Endothelial cell (in vitro differentiated cells): ENCODE measurements at regions not wholly inside any gene's neighbourhood (a gene's known extent, or its start where the extent isn't known, plus 50 kb on each side); places are given as distances from the start of the nearest gene placed in this dataset.

ENCODE experiments used
- DNase-seq: peaks from one replicate; pipeline ENCODE4 v3.0.0; 2021; ENCODE audit warnings: low spot score
- H3K27ac Mint-ChIP-seq: one replicate; pipeline ENCODE4 v1.8.0; 2021; ENCODE audit warnings: mixed read lengths, inconsistent platforms; ENCODE audit not compliant: unreplicated experiment
- H3K27me3 Mint-ChIP-seq: one replicate; pipeline ENCODE4 v1.8.0; 2021; ENCODE audit warnings: mild to moderate bottlenecking, moderate library complexity, mixed read lengths, inconsistent platforms; ENCODE audit not compliant: unreplicated experiment
- H3K36me3 Mint-ChIP-seq: one replicate; pipeline ENCODE4 v1.8.0; 2021; ENCODE audit warnings: mild to moderate bottlenecking, low read depth, mixed read lengths, inconsistent platforms; ENCODE audit not compliant: unreplicated experiment
- H3K4me1 Mint-ChIP-seq: one replicate; pipeline ENCODE4 v1.8.0; 2021; ENCODE audit warnings: mild to moderate bottlenecking, mixed read lengths, inconsistent platforms; ENCODE audit not compliant: unreplicated experiment
- H3K4me3 Mint-ChIP-seq: one replicate; pipeline ENCODE4 v1.8.0; 2021; ENCODE audit warnings: mild to moderate bottlenecking, mixed read lengths, inconsistent platforms; ENCODE audit not compliant: unreplicated experiment
- H3K9me3 Mint-ChIP-seq: one replicate; pipeline ENCODE4 v1.8.0; 2021; ENCODE audit warnings: mixed read lengths, inconsistent platforms; ENCODE audit not compliant: unreplicated experiment
- TF ChIP-seq, protein P1 (sequence below): fragments of 200-600 bp; sonication (generic); IDR thresholded peaks from one replicate; pipeline ENCODE4 v1.5.0; 2021; ENCODE audit warnings: antibody characterized with exemption; ENCODE audit not compliant: unreplicated experiment

DNA sequence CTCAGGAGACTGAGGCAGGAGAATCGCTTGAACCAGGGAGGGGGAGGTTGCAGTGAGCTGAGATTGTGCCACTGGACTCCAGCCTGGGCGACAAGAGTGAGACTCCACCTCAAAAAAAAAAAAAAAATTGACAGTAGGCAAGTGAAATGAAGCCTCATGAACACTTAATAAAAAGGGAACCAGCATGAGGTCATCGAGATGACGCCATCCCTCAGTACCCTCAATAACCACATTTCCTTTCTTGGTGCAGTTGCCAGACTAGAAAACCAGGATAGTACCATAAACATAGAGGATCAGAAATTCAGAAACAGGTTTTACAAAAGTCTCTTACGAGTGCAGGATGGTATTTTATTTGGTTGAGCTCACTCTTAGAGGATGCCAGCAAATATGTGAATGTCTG is 584.1 kb downstream of the MAFB start:
- H3K4me3 Mint-ChIP-seq = no peak overlapping the region
- no peak overlapping the region for H3K27ac Mint-ChIP-seq
- no peaks in the 10 kb centered on the region for H3K36me3 Mint-ChIP-seq
- DNase-seq = no peak
- H3K4me1 Mint-ChIP-seq = no peaks in the 10 kb centered on the region
- TF ChIP-seq, protein P1, sequence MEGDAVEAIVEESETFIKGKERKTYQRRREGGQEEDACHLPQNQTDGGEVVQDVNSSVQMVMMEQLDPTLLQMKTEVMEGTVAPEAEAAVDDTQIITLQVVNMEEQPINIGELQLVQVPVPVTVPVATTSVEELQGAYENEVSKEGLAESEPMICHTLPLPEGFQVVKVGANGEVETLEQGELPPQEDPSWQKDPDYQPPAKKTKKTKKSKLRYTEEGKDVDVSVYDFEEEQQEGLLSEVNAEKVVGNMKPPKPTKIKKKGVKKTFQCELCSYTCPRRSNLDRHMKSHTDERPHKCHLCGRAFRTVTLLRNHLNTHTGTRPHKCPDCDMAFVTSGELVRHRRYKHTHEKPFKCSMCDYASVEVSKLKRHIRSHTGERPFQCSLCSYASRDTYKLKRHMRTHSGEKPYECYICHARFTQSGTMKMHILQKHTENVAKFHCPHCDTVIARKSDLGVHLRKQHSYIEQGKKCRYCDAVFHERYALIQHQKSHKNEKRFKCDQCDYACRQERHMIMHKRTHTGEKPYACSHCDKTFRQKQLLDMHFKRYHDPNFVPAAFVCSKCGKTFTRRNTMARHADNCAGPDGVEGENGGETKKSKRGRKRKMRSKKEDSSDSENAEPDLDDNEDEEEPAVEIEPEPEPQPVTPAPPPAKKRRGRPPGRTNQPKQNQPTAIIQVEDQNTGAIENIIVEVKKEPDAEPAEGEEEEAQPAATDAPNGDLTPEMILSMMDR = no peak
- H3K27me3 Mint-ChIP-seq = no peaks in the 10 kb centered on the region
- H3K9me3 Mint-ChIP-seq = no peaks in the 10 kb centered on the region

GRCh38 chr20:40103420-40103819 is 585.6 kb downstream of the MAFB start:
- no peak overlapping the region for H3K27ac Mint-ChIP-seq
- TF ChIP-seq, protein P1 = no peak
- H3K4me3 Mint-ChIP-seq = no peak overlapping the region

DNA sequence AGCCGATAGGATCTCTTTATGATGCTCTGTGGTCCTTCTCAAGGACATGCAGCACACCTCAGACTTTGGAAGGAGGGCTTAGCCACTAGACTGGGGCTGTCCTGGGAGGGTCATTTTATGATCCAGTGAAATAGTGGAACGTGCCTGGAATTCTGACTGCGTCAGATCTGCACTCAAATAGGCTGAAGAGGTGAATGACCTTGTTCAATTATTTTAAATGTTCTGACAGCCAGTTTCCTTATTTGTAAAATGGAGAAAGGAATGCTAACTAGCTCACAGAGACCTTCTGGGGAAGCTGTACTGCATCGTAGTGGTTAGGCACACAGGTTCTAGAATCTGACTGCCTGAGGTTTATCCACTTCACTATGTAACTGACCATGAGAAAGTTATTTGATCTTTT is 587.5 kb downstream of the MAFB start:
- Mint-ChIP-seq H3K9me3 (no peaks in the 10 kb centered on the region), H3K27me3 (no peaks in the 10 kb centered on the region), H3K4me1 (no peaks in the 10 kb centered on the region), H3K4me3 (no peak overlapping the region), H3K27ac (no peak overlapping the region), H3K36me3 (no peaks in the 10 kb centered on the region)
- no peak for DNase-seq
- TF ChIP-seq, protein P1 = no peak

More at GRCh38 chr20:40103420-40103819, 585.6 kb downstream of the MAFB start:
- no peak for DNase-seq
- no peaks in the 10 kb centered on the region for H3K4me1 Mint-ChIP-seq
- no peaks in the 10 kb centered on the region for H3K9me3 Mint-ChIP-seq
- no peaks in the 10 kb centered on the region for H3K27me3 Mint-ChIP-seq
- no peaks in the 10 kb centered on the region for H3K36me3 Mint-ChIP-seq

DNA sequence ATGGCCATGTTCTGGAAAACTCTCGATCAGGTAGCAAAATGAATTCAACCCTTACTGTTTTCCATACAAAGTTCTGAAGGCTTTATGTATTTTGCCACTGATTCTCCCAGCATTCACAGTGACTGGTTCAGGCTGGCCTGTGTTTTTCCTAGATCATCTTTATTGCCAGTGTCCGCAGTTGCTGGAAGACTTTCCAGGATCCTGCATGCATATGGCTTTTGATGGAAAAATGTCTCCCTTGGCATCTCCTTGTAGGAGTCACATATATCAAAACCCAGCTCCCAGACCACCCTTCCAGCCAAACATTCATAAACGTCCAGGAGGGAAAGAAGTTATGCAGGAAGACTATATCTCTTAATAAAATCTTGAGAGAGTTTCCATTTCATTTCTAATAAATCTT is 588.8 kb downstream of the MAFB start:
- Mint-ChIP-seq H3K36me3 (no peaks in the 10 kb centered on the region), H3K27ac (no peak overlapping the region)

DNA sequence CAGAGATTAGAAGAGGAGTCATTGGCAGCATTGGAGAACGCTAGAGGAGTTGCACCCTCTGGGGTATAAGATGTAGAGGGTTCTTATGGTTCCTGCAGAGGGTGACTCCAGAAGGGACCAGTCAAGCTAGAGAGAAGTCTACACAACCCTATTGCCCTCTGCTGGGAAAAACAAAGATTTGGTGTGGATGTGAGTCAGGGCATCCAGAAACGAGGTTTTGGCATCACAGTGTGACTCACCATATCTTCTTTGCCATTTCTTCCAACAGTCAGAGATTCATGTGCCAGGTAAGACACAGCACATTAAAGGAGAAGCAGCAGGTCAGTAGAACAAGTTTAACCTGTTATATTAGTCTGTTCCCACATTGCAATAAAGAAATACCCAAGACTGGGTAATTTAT is 598.8 kb downstream of the MAFB start:
- no peak overlapping the region for H3K4me3 Mint-ChIP-seq
- peaks cover 3% of the 10 kb centered on the region for H3K27me3 Mint-ChIP-seq
- H3K36me3 Mint-ChIP-seq = peaks cover 4% of the 10 kb centered on the region
- DNase-seq = no peak
- H3K4me1 Mint-ChIP-seq = no peaks in the 10 kb centered on the region
- no peak overlapping the region for H3K27ac Mint-ChIP-seq
- no peaks in the 10 kb centered on the region for H3K9me3 Mint-ChIP-seq
- TF ChIP-seq, protein P1 = no peak

More for the DNA sequence above, 588.8 kb downstream of the MAFB start:
- no peak for DNase-seq
- H3K27me3 Mint-ChIP-seq = no peaks in the 10 kb centered on the region
- no peaks in the 10 kb centered on the region for H3K9me3 Mint-ChIP-seq
- TF ChIP-seq, protein P1 = no peak
- no peaks in the 10 kb centered on the region for H3K4me1 Mint-ChIP-seq
- H3K4me3 Mint-ChIP-seq = no peak overlapping the region
